ENCODE measurements at regions not wholly inside any gene's neighbourhood (a gene's known extent, or its start where the extent isn't known, plus 50 kb on each side); places are given as distances from the start of the nearest gene placed in this dataset.
A peak's percentile ranks its signal among the peaks of the same experiment; 100 is the strongest.

DNA sequence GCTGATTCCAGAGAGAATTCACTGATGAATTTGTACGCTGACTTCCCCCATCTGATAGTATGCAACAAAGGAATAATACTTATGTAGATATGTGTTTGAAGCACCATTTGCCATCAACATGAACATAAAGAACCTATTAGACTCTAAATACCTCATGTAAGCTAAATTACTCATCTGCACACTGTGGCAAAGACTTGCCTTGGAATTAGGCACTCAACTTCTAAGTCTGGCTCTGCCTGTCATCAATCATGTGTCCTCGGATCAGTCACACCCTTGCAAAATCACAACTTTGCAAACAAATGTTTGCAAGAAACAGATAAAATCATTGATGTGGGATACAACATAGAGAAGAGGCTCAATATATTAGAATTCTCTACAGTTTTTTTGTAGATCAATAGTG, 169.9 kb upstream of the LDB2 start:
- peaks cover 0 to 24% (median 21%) of the 10 kb centered on the region in 3 donors for H3K27me3 ChIP-seq (ENCODE audit: control insufficient read depth in 3 of 3, insufficient read depth in 3 of 3, low read length in 2 of 3)
- no peak overlapping the region for H3K9ac ChIP-seq (ENCODE audit: insufficient read depth in 1 of 2, low read length in 2 of 2)
- DNase-seq (peak in 1 of 3 donors; percentile 50), ATAC-seq (ENCODE audit: insufficient read depth, low FRiP score) (no peak)
- H3K36me3 ChIP-seq (ENCODE audit: control insufficient read depth in 4 of 4, insufficient read depth in 4 of 4, low read length in 4 of 4), result no peaks in the 10 kb centered on the region
- peaks cover 0 to 17% (median 4%) of the 10 kb centered on the region in 5 donors for H3K4me1 ChIP-seq (ENCODE audit: control insufficient read depth in 5 of 5, insufficient read depth in 5 of 5, low read length in 5 of 5)
- WGBS, 2 donors, result 70 to 75% methylated on average over 2 of the region's 2 CpGs
- no peak overlapping the region for H3K4me3 ChIP-seq
- H3K27ac ChIP-seq (ENCODE audit: low read depth in 1 of 2, low read length in 1 of 2), result no peak overlapping the region
- peaks cover 0 to 3% (median 0%) of the 10 kb centered on the region in 4 donors for H3K9me3 ChIP-seq (ENCODE audit: control insufficient read depth in 4 of 4, insufficient read depth in 3 of 4, low read length in 3 of 4)
- TF ChIP-seq, protein P1, sequence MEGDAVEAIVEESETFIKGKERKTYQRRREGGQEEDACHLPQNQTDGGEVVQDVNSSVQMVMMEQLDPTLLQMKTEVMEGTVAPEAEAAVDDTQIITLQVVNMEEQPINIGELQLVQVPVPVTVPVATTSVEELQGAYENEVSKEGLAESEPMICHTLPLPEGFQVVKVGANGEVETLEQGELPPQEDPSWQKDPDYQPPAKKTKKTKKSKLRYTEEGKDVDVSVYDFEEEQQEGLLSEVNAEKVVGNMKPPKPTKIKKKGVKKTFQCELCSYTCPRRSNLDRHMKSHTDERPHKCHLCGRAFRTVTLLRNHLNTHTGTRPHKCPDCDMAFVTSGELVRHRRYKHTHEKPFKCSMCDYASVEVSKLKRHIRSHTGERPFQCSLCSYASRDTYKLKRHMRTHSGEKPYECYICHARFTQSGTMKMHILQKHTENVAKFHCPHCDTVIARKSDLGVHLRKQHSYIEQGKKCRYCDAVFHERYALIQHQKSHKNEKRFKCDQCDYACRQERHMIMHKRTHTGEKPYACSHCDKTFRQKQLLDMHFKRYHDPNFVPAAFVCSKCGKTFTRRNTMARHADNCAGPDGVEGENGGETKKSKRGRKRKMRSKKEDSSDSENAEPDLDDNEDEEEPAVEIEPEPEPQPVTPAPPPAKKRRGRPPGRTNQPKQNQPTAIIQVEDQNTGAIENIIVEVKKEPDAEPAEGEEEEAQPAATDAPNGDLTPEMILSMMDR (IDR thresholded peaks at IDR 0.05; ENCODE audit: control extremely low read depth, extremely low read depth), result no peak

GRCh38 chr4:17066972-17067371, 168.5 kb upstream of the LDB2 start:
- ATAC-seq (ENCODE audit: insufficient read depth, low FRiP score), result no peak

GRCh38 chr4:17066236-17066635, 167.8 kb upstream of the LDB2 start:
- DNase-seq (no peak), ATAC-seq (ENCODE audit: insufficient read depth, low FRiP score) (no peak)
- Histone ChIP-seq H3K4me1 (ENCODE audit: control insufficient read depth in 5 of 5, insufficient read depth in 5 of 5, low read length in 5 of 5) (peaks cover 0 to 15% (median 4%) of the 10 kb centered on the region in 5 donors), H3K4me3 (no peak overlapping the region), H3K27me3 (ENCODE audit: control insufficient read depth in 3 of 3, insufficient read depth in 3 of 3, low read length in 2 of 3) (peaks cover 0 to 28% (median 26%) of the 10 kb centered on the region in 3 donors), H3K27ac (ENCODE audit: low read depth in 1 of 2, low read length in 1 of 2) (no peak overlapping the region), H3K36me3 (ENCODE audit: control insufficient read depth in 4 of 4, insufficient read depth in 4 of 4, low read length in 4 of 4) (no peaks in the 10 kb centered on the region), H3K9ac (ENCODE audit: insufficient read depth in 1 of 2, low read length in 2 of 2) (no peak overlapping the region), H3K9me3 (ENCODE audit: control insufficient read depth in 4 of 4, insufficient read depth in 3 of 4, low read length in 3 of 4) (peaks cover 0 to 3% (median 0%) of the 10 kb centered on the region in 4 donors)
- TF ChIP-seq, protein P1 (IDR thresholded peaks at IDR 0.05; ENCODE audit: control extremely low read depth, extremely low read depth), result no peak
- WGBS, 2 donors, result 72% methylated on average over 1 of the region's 1 CpG

More at GRCh38 chr4:17066972-17067371, 168.5 kb upstream of the LDB2 start:
- H3K27me3 ChIP-seq (ENCODE audit: control insufficient read depth in 3 of 3, insufficient read depth in 3 of 3, low read length in 2 of 3), result peaks cover 0 to 28% (median 24%) of the 10 kb centered on the region in 3 donors
- peaks cover 0 to 3% (median 0%) of the 10 kb centered on the region in 4 donors for H3K9me3 ChIP-seq (ENCODE audit: control insufficient read depth in 4 of 4, insufficient read depth in 3 of 4, low read length in 3 of 4)
- H3K4me3 ChIP-seq, result no peak overlapping the region
- no peak overlapping the region for H3K27ac ChIP-seq (ENCODE audit: low read depth in 1 of 2, low read length in 1 of 2)
- H3K9ac ChIP-seq (ENCODE audit: insufficient read depth in 1 of 2, low read length in 2 of 2), result no peak overlapping the region
- H3K4me1 ChIP-seq (ENCODE audit: control insufficient read depth in 5 of 5, insufficient read depth in 5 of 5, low read length in 5 of 5), result peaks cover 0 to 15% (median 4%) of the 10 kb centered on the region in 5 donors
- no peak for DNase-seq
- no peaks in the 10 kb centered on the region for H3K36me3 ChIP-seq (ENCODE audit: control insufficient read depth in 4 of 4, insufficient read depth in 4 of 4, low read length in 4 of 4)
- 76 to 77% methylated on average over 4 of the region's 4 CpGs for whole genome bisulfite sequencing, 2 donors
- TF ChIP-seq, protein P1 (IDR thresholded peaks at IDR 0.05; ENCODE audit: control extremely low read depth, extremely low read depth), result no peak

DNA sequence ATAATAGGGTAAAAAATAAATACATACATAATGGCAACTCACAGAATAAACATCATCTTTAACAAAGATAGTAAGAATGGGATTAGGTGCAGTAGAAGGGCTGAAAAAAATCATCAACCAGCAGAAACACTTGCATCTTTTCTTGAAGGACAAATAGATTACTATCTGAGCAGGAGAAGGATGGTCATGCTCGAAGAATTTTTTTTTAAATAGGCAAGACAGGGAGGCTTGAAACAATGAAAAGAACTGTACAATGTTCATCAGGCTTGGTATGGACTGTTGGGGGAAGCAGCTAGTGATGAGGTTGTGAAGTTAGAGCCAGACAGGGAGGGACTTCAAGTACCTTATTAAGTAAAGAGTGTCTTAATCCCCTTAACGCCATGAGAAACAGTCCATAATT, 167.4 kb upstream of the LDB2 start:
- Histone ChIP-seq H3K4me1 (ENCODE audit: control insufficient read depth in 5 of 5, insufficient read depth in 5 of 5, low read length in 5 of 5) (peaks cover 0 to 15% (median 4%) of the 10 kb centered on the region in 5 donors), H3K27ac (ENCODE audit: low read depth in 1 of 2, low read length in 1 of 2) (no peak overlapping the region), H3K9ac (ENCODE audit: insufficient read depth in 1 of 2, low read length in 2 of 2) (no peak overlapping the region), H3K27me3 (ENCODE audit: control insufficient read depth in 3 of 3, insufficient read depth in 3 of 3, low read length in 2 of 3) (peaks cover 0 to 29% (median 28%) of the 10 kb centered on the region in 3 donors), H3K9me3 (ENCODE audit: control insufficient read depth in 4 of 4, insufficient read depth in 3 of 4, low read length in 3 of 4) (peaks cover 0 to 3% (median 0%) of the 10 kb centered on the region in 4 donors), H3K4me3 (no peak overlapping the region), H3K36me3 (ENCODE audit: control insufficient read depth in 4 of 4, insufficient read depth in 4 of 4, low read length in 4 of 4) (no peaks in the 10 kb centered on the region)
- ATAC-seq (ENCODE audit: insufficient read depth, low FRiP score) (no peak), DNase-seq (no peak)
- TF ChIP-seq, protein P1 (IDR thresholded peaks at IDR 0.05; ENCODE audit: control extremely low read depth, extremely low read depth), result no peak
- WGBS, 2 donors, result 93 to 97% methylated on average over 2 of the region's 2 CpGs
